Left forelimb (tissue), 1 donor: ENCODE measurements at regions not wholly inside any gene's neighbourhood (a gene's known extent, or its start where the extent isn't known, plus 50 kb on each side); places are given as distances from the start of the nearest gene placed in this dataset.

Source experiments
- DNase-seq: peaks from one replicate; pipeline ENCODE4 v3.0.0-alpha.2; 2018; ENCODE audit warnings: low spot score

DNA sequence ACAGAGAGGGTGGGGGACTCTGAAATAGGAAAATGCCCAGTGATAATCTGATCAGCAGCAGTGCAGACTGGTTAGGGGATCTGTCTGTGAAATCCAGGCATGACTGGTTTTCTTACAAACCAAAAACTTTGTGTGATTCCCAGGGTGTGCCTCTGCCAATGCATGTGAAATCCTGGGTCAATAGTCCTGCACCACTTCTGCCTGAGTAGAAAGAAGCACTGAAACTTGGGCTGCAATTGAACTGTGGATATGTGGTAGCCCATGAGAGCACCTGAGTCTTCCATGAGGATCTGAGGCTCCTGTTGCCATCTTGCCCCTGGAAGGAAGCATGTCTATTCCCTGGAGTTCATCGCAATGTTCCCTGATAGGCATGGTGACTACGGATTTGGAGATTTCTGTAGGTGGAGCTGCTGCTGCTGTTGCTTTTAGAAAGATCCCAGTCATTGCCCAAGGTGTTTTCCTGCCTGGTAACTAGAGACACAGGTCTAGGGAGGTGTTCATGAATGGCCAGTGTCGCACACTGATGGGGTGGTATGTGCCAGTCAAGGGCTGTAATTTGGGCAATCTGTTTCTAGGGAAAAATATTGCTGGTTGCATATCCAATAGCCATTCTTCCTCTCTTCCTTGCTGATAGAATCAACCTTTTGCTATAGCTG, 146.7 kb downstream of the CARTPT start:
- no peak for DNase-seq

DNA sequence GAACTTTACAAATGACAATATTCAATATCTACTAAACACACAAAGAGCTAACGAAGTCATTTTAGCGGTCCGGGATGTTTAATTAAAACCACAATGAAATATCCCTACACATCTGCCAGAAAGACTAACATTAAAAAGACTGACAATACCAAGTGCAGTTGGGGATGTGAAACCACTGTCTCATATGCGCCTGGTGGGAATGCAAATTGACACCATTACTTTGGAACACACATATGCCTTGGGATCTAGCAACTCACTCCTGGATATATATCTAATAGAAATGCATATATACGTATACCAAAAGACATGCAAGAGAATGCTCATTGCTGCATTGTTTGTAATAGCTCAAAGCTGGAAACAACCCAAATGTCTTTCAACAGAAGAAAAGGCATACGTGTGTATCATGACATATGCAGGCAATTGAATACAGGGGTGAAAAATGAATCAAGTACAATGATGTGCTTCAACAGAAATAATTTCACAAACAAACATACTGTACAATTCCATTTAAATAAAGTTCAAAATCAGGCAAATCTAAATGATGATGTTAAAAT, 153.3 kb downstream of the CARTPT start:
- no peak for DNase-seq

DNA sequence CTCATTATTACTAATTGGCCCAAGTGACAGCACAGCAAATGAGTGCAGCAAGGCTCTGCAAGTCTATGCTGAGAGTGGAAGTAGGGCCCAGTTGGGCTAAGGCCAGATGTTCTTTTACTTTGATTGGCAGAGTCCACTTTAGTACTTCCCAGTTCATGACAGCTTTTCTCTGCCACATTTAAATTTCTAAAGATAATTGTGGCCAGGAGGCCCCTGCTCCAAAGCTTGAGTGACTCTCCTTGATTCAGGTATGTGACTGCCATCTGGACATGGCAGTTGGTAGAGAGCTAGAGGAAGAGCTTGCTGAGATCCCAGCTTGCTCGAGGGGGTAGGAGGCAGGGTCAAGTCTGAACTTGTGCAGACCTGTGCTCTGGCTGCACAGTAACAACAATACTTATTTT, 154.1 kb downstream of the CARTPT start:
- no peak for DNase-seq

DNA sequence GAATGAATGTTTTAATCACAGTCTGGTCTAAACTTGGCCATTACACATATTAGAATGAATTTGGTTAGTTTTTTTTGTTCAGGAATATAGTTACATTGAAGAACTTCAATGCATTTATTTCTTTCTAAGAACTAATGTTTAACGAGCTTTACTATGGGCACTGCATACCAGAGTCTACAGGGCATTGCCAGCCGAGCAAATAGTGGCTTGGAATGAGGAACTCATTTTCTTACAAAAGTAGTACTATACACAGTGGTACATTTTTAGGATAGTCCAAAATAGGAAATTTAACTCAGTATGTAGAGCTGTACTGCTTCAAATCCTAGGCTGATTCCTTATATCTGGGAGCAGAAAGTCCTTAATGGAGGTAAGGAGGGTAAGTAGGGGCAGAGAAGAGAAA, 155.4 kb downstream of the CARTPT start:
- no peak for DNase-seq

DNA sequence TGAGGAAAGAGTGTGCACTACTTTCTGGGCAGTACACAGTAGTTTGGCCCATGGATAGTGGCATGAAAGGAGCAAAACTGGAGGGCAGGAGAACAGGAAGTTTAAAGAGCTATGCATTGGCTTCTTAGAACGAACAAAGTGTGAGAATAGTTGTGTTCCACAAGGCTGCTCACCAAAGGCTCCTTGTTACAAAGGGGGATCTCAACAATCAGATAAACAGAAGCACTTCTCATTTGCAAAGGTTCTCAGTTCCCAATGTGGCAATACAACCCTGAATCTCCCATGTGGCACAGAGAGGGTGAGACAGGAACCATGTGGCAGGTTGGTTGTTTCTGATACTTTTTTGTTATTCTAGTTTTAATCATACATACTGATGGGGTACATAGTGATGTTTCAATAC, 158.4 kb downstream of the CARTPT start:
- DNase-seq, result no peak

DNA sequence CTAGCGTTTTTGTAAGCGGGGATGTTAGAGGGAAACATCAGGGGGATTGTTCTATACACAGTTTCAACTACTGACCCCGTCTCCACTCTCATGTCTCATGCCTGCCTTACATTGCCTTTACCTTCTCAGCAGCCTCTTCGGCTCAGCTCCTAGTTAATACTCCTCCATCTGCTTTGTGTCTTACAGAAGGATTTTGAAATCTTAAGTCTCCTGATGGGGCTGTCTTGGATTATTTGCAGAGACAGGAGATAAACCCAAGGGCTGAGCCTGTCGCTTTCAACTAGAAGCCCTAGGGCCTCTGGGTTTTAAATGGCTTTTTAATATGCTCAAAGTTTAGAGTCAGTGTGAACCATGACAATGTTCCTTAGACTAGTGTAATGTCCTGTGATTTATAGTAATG, 161.5 kb downstream of the CARTPT start:
- DNase-seq, result no peak

DNA sequence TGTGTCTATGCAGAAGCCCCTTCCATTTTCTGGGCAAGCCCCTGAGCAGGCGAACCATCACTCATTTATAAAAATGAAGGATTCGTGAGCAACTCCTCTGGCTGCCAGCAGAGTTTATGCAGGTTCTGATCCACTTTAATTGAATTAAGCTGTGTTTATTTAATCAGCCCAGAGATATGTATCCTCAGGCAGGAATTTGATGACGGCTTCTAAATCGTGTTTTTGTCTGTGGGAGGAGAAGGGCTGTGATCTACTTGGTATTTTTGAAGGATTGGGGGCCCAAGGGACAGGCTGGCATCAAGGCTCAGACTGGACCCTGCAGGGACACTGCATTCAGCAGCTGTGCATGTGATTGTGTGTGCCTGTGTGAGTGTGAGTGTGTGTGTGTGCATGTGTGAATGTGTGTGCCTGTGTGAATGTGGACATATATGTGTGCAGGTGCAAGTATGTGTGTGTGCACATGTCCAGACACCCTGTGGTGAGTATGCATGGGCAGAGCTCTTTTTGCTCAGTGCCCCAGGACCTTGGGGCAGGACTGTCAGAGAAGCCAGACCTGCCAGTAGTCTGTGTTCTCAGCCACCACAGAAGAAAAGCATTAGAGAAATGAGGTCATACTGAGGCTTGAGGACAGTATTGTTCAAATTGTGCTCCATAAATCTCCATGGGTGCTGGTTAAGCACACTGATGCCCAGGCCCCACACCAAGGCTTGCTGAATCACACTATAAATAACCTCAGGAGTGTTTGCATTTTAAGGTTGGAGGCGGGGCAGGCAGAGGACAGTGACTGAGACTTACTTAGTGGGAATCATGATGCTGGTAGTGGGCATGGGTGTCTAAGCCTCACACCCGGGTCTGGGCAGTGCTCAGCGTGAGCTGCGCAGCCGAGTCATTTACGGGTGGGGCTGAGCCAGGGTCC, 164.0 kb downstream of the CARTPT start:
- DNase-seq, result no peak

DNA sequence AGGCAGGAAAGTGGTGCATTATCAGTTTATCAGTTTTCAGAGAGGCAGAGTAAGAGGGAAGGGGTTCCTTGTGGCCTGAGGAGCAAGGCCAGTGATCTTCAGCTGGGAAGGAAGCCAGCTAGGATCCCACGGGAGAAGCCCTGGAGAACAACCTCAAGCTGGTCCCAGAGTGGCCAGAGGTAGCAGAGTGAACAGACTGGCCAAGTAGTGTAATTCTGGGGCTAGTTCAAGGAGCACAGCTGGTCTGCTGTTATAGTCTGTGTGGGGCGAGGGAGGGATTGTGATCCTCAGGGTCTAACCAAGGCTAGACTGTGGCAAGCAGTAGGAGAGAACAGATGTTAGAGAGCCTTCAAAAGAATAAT, 164.6 kb downstream of the CARTPT start:
- DNase-seq, result no peak

DNA sequence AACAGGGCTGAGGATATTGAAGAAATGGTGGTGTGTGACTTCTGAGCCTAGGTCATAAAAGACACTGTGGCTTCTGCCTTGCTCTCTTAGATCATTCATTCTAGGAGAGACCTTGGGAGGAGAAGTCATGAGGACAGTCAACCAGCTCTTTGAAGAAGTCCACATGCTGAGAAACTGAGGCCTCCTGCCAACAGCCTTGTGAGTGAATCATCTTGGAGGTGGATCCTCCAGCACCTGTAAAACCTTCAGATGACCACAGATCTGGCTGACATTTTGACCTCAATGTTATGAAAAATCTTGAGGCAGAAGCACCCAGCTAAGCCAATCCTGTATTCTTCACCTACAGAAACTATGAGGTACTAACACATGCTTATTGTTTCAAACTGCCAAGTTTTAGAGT, 165.9 kb downstream of the CARTPT start:
- DNase-seq, result no peak

DNA sequence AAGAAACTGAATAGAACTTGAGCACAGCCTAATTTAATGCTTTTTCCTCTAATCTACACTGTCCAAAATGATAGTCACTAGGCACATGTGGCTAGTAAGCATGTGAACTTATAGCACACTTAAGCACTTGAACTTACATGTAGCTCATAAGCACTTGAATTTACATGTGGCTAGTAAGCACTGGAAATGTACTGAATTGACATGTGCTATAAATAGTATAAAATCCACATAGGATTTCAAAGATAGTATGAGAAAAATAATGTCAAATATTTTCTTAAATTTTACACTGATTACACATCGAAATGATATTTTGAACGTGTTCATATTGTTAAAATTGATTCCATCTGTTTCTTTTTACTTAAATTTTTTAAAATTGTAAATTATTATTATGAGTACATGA, 167.3 kb downstream of the CARTPT start:
- no peak for DNase-seq

DNA sequence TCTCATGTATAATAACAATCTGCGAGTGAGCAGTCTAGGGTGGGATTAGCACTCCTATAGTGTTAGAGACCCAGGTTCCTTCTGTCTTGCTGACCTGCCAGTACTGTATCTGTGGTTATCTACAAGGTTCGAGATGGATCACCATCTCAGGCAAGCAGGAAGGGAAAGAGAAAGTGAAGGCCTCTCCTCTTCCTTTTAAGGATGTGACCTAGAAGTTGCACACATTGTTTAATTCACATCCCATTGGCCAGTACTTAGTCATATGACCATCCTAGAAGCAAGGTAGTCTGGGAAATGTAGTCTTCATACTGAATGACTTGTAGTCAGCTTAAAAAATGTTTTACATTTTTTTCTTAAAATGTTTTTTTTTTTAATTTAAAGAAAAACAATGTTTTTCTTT, 168.6 kb downstream of the CARTPT start:
- no peak for DNase-seq

DNA sequence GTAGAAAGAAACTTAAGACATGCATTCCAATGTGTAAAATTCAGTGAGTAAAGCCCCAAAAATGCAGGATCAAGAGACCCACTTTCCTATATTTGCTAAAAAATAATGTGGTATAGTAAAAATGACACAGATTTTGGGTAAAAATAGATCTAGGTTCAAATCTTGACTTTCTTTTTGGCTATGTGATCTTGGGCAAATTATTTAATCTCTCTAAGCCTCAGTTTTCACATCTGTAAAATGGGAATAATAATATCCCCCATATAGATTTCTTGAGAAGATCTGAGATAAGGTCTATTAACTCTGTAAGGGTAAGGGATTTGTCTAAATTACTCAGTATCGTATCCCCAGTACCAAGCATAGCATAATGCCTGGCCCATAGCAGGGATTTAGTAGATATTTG, 172.3 kb downstream of the CARTPT start:
- no peak for DNase-seq

DNA sequence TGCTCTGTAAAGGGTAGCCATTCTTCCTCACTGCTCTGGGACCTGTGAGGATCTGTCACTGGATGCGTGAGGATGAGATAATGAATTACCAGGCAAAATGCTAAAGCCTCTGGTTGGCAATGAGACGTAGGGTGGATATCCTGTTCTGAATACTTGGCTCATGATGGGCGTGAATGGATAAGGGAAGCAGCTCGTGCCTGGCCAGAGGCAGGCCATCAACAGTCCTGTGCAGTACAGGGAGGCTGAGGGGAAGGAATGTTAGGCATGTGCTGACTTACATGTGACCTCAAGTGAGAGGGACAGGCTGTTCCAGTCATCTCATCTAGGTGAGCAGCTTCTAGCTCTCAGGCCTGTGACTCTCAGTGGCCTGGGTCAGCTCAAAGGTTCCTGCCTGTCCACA, 172.8 kb downstream of the CARTPT start:
- DNase-seq, result no peak

DNA sequence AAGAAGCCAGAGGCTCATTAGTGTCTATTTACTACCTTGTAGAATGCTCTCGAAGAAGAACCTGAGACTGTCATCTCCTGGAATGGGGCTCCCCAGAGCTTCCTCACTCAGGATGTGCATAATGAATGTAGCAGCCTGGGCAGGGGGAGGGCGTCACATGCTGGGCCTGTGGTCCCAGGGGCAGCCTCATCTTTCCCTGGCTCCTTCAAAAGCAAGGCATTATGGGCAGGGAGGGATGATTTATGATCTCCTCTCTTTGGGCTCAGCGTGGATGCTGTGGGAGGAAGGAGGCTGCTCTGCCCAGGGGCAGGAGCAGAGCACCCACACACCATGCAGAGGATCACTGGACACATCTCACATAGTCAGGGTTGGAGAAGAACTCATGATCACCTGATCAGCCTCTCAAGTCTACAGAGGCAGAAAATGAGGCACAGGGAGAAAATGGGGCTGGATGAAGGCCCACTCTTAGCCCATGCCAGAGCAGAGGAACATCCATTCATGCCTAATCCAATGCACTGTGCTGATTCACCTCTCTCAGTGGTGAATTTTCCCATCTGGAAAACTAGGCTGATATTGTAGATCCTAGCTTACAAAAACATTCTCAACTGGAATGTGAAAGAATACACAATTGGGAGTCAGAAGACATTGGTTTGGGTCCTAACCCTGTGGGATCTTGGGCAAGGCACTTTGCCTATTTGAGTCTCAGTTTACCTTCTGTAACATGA, 173.7 kb downstream of the CARTPT start:
- no peak for DNase-seq

DNA sequence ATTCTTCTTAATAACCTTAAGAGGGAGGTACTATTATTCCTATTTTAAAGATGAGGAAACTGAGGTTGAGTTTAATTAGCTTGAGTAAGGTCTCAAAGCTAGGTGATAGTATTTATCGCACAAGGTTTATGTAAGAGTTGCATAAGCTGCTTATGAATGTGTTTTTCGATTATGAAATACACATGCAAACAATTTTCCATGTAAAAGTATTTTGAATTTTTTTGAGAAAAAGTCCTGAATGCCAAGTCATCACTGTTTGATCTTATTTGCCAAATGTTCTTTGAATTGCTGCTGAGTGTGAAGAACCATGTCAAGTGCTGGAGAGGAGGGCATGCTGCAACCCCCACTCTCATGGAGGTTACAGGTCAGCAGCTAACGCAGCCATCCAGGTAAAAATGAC, 174.4 kb downstream of the CARTPT start:
- DNase-seq, result no peak

DNA sequence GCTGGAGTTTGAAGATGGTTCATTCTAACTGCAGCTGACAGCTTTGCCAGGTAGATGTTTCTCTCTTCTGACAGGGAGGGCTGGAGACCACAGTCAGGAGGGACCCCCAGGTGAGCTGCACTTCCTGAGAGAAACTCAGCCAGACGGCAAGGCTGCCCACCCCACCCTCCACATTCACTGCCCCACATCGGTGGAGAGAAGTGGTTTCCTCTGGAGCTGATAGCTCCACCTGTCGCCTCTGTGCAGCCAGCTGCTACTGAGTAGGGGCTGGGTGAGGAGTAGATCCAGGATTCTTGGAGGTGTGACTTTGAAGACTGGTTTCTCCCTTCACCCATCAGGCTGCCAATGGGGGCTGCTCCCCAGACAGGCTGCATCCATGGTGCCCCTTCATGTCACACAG, 175.0 kb downstream of the CARTPT start:
- no peak for DNase-seq

DNA sequence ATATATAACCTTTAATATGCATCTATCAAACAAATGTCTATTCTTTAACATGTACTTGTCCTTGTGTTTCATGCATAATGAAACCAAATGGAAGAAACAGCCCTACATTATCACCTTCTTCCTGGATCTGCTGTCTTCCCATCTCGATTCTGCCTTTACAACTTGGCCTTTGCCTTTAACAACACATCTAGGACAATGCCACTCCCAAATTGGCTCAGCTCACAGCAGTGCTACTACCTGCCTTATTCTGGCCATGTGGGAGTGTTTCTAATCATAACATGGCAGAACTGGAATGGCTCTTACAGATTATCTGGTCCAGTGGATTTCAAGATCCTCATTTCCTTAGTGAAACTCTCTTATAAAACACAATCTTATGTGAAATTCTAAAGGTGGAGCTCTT, 176.5 kb downstream of the CARTPT start:
- no peak for DNase-seq

DNA sequence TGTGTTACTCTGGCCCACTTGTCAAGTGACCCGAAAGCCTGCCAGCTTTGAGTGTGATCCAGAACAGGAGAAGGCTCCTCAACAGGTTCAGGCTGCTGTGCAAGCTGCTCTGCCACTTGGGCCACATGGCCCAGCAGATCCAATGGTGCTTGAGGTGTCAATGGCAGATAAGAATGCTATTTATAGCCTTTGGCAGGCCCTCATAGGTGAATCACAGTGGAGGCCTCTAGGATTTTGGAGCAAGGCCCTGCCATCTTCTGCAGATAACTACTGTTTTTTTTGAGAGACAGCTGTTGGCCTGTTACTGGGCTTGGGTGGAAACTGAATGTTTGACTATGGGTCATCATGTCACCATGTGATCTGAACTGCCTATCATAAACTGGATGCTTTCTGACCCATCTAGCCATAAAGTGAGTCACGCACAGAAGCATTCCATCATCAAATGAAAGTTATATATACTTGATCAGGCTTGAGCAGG, 180.8 kb downstream of the CARTPT start:
- DNase-seq, result no peak

DNA sequence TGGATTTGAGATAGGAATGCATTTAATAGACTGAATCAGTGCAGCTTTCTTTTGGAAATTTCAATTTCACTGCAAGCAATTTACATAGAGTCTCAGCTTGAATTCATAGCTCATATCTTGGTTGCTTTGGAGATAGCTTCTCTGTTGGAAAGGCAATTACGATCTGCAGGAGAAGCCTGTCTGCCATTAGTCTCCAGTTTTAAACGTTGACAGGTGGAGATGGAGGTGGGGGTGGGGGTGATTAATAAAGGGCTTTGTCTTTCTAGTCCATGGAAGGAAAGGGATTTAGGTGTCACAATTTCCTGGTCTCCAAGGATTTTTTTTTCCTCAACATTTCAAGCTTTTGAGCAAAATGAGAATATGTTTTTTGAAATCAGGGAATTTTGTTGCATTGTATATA, 184.7 kb downstream of the CARTPT start:
- DNase-seq, result no peak

DNA sequence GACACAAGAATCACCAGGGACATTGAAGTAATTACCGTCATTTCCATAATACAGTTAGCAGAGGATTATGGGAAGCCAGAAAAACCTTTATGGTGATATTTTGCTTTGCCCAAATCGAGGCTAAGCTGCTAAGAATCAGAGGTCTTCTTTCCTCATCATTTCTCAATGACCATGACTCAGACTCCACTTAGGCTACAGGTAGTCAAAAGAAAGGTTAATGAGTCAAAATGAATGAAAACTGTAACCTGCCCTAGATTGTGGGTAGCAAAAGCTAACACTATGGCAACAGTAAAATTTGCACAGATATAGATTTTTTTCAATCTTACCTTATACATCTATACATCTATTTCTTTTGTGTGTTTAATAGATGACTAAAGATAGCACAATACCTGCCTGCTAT, 185.8 kb downstream of the CARTPT start:
- DNase-seq, result no peak

DNA sequence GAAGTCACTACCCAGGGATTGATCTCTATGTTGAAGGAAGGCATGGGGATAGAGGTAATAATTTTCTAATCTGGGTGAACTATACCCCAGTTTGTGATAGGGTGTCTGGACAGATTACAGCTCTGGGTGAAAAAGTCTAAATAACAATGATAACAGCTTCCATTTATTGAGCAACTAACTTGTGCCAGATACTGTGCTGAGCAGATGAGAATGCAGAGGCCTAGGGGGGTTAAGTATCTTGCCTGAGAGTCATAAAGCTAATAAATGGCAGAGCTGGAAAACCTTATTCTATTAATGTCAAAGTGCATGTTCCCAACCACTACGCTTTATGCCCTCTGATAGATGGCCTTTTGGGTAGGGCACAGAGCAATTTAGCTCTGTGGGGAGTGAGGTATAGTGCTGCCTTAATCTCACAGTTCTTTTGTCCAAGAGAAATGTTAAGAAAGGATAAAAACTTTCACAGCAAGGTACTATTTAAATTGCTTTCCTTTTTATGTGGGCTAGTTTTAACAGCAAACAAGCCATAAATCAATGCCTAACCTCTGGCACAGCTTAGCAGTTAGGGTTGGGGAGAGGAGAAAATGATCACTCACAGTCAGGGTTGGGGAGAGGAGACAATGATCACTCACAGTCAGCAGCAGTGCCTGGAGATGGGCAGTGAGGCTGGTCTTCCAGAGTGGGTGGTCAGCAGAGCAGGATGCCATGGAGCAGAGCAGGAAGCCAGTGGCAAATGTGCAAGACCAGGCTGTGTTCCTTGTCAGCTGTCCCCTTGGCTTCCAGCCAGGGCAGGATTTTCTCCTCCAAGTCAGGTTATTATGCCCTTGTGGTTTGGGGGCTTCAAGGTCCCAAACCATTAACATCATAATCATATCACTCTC, 187.0 kb downstream of the CARTPT start:
- DNase-seq, result no peak
